ENCODE measurements at regions not wholly inside any gene's neighbourhood (a gene's known extent, or its start where the extent isn't known, plus 50 kb on each side); places are given as distances from the start of the nearest gene placed in this dataset.

DNA sequence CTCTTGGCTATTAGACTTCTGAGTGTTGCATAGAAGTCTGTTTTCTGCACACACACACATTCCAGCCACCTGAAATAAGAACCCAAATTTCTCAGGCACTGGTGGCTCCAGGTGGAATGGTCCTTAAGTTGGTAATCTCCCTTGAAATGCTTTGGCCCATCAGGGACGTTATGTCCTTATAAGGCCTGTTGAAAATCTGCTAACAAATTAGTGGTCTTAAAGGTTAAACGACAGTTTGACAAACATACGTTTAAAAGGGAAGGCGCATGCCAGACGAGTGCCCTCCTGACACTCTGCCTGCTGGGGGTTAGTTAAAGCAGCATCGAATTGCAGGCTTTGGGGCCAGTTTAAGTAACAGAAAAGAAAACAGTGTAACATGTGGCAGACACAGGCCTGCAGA, 125.0 kb downstream of the TBX22 start:
- no peak for TF ChIP-seq POLR2A (IDR thresholded peaks at IDR 0.05; ENCODE audit: low read depth, low read length)
- TF ChIP-seq, protein P1, sequence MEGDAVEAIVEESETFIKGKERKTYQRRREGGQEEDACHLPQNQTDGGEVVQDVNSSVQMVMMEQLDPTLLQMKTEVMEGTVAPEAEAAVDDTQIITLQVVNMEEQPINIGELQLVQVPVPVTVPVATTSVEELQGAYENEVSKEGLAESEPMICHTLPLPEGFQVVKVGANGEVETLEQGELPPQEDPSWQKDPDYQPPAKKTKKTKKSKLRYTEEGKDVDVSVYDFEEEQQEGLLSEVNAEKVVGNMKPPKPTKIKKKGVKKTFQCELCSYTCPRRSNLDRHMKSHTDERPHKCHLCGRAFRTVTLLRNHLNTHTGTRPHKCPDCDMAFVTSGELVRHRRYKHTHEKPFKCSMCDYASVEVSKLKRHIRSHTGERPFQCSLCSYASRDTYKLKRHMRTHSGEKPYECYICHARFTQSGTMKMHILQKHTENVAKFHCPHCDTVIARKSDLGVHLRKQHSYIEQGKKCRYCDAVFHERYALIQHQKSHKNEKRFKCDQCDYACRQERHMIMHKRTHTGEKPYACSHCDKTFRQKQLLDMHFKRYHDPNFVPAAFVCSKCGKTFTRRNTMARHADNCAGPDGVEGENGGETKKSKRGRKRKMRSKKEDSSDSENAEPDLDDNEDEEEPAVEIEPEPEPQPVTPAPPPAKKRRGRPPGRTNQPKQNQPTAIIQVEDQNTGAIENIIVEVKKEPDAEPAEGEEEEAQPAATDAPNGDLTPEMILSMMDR (IDR thresholded peaks at IDR 0.05; ENCODE audit: extremely low read depth in 1 of 2, insufficient read depth in 1 of 2, low read depth in 1 of 2, low read length in 2 of 2): no peak
- TF ChIP-seq, protein P2, sequence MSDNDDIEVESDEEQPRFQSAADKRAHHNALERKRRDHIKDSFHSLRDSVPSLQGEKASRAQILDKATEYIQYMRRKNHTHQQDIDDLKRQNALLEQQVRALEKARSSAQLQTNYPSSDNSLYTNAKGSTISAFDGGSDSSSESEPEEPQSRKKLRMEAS (IDR thresholded peaks at IDR 0.05; ENCODE audit: insufficient read depth, insufficient read length): no peak
- no peak for TF ChIP-seq POLR2AphosphoS5 (IDR thresholded peaks at IDR 0.05; ENCODE audit: insufficient read depth, low read depth, low read length)
- no peak for TF ChIP-seq EZH2 (IDR thresholded peaks at IDR 0.05; ENCODE audit: borderline replicate concordance, low read depth, low read length, severe bottlenecking)
- no peak for TF ChIP-seq JUN (IDR thresholded peaks at IDR 0.05; ENCODE audit: borderline replicate concordance, insufficient read depth, insufficient read length, low read depth)
